HG02763 (cell line): ENCODE measurements at regions not wholly inside any gene's neighbourhood (a gene's known extent, or its start where the extent isn't known, plus 50 kb on each side); places are given as distances from the start of the nearest gene placed in this dataset.
"Not testable (repeated sequence)": the region's sequence is repeated elsewhere in the genome, so short reads cannot be mapped to it uniquely, and the experiment has no call there.

Experiments used
- ATAC-seq: cut with Tn5 transposase; IDR thresholded peaks from one replicate; pipeline ENCODE4 v1.9.1; 2021; ENCODE audit warnings: mild to moderate bottlenecking, moderate library complexity; ENCODE audit not compliant: unreplicated experiment

GRCh38 chr9:108057421-108058134, 568.0 kb upstream of the KLF4 start:
- ATAC-seq, result no peak

DNA sequence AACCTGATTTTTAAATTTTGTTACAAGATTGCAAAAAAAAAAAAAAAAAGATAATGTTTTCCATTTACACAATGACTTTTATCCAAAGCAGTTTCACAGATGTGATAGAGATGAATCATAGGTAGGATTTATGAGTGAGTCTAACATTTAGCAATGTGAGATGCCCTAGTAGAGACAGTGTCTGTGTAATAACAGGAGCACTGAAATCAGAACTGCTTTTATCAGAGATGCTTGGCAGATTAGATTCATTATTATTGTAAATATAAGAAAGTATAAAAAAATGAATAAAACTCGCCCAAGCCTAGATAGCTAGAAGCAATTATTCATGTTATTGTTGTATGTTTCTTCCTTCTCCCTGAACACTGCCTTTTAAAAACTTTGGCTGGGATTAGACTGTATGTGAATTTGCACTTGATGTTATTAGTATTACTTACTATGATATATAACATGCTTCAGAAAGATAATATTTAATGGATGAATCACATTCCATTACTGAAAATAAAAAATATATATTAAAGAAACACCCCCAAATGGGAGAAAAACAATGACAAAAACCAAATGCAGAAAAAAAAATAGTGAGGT, 567.3 kb upstream of the KLF4 start:
- no peak for ATAC-seq

- ATAC-seq, result no peak
Measured at GRCh38 chr9:108056084-108056804, 566.7 kb upstream of the KLF4 start.

- ATAC-seq, result no peak
Measured at GRCh38 chr9:108054131-108054630, 564.6 kb upstream of the KLF4 start.

GRCh38 chr9:108053555-108054061, 564.0 kb upstream of the KLF4 start:
- no peak for ATAC-seq

- ATAC-seq, result no peak
Measured at GRCh38 chr9:108052431-108053080, 563.0 kb upstream of the KLF4 start.

GRCh38 chr9:108050894-108051293, 561.3 kb upstream of the KLF4 start:
- ATAC-seq, result no peak

- ATAC-seq, result no peak
Measured at GRCh38 chr9:108049671-108050494, 560.3 kb upstream of the KLF4 start.

DNA sequence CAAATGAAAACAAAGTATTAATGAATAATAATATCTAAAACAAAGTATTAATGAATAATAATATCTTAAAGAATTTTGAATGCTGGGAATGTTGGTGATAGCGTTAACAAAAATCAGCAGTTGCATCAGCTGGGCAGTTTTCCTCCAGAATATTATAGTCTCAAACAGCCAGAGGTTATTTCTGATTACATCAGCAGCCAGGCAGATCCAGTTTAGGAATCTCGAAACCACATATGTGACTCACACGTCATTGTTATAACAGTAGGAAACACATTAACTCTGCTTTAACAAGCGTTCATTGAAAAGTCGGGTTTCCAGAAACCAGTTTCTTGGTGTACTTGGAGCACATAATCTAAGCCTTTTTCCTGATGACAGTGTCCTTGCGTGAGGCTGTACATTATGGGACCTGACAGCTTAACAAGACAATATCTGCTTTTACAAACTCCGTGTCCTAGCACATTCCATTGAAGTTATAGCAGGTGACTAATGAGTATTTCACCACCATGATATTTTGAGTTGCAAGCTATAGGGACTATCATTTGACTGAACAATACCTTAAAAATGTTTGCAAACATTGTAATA, 559.5 kb upstream of the KLF4 start:
- no peak for ATAC-seq

GRCh38 chr9:108048406-108049025, 558.9 kb upstream of the KLF4 start:
- no peak for ATAC-seq

DNA sequence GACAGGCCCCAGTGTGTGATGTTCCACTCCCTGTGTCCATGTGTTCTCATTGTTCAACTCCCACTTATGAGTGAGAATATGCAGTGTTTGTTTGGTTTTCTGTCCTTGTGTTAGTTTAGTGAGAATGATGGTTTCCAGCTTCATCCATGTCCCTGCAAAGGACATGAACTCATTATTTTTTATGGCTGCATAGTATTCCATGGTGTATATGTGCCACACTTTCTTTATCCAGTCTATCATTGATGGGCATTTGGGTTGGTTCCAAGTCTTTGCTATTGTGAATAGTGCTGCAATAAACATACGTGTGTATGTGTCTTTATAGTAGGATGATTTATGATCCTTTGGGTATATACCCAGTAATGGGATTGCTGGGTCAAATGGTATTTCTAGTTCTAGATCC, 558.2 kb upstream of the KLF4 start:
- not testable (repeated sequence) for ATAC-seq

- no peak for ATAC-seq
Measured at GRCh38 chr9:108047264-108047663, 557.7 kb upstream of the KLF4 start.

DNA sequence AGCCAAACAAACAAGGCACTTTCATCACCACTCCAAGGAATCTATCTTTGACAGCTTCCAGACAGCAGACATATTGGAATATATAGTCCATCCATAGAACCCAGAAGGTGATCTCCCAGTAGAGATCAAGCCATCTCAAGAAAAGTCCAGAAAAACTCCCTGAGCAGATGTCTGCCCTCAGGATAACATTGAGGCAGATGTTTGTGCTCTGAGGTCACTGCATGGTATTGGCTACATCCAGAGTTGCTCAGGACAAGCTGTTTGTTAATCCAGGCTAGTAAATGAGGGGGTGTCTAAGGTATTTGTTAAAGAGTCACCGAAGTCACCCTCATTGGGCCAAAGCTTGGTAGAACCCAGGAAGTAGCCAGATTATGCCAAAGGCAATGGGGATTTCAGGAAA, 556.3 kb upstream of the KLF4 start:
- ATAC-seq, result no peak

- ATAC-seq, result no peak
Measured at GRCh38 chr9:108043585-108043984, 554.0 kb upstream of the KLF4 start.

- no peak for ATAC-seq
Measured at GRCh38 chr9:108041551-108041950, 552.0 kb upstream of the KLF4 start.

GRCh38 chr9:108040783-108041182, 551.2 kb upstream of the KLF4 start:
- ATAC-seq, result no peak

DNA sequence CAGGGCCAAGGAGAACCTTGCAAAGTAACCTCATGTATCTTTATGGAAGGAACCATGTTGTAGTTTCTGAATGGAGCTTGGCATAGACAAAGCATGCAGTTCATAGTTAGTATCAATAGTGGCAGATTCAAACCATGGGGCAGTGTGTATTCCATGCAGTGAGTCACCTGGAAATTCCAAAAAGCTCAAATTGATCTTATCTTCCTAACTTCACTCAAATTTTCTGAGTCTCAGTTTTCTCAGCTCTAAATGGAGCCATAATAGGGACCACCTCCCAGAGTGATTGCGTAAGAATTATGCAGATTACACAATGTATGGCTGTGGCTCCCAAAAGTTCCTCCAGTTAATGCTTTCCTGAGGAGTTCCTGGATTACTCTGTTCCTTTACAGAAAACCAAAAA, 549.9 kb upstream of the KLF4 start:
- no peak for ATAC-seq

DNA sequence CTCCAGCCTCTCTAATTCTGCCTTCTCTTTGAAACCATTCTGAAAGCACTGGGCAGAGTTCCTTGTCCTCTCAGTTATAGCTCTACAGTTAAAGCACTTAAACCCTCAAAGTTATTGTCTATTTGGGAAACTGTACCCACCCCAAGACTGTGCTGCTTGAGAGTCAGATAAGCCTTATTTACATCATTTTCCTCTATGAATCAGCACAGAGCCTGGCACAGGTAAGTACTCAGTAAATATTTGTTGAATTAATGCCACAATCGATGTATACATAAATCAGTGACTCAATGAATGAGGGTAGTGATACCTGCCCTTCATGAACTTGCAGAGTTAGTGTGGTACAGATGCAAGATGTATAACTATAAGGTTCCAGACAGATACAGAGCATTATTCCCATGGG, 549.4 kb upstream of the KLF4 start:
- no peak for ATAC-seq

DNA sequence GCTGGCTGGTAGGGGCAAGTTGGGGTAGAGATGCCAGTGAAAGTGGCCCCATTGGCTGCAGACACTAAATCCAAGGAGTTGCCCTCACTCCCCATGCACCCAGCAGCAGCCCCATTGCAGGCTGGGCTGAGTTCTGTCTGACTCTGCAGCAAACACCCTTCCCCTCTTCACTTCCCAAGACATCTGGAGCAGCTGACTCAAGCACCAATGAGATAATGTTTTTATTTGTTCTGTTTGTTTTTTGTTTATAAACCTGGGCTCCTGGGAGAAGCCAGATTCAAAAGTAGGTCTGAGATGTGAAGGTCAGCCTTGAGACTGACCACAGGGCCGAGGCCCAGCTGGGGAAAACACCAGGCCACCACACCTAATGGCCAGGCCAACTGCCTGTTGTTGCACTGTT, 545.9 kb upstream of the KLF4 start:
- no peak for ATAC-seq
